GM19238 (cell line): ENCODE measurements at regions not wholly inside any gene's neighbourhood (a gene's known extent, or its start where the extent isn't known, plus 50 kb on each side); places are given as distances from the start of the nearest gene placed in this dataset.
"Not testable (repeated sequence)": the region's sequence is repeated elsewhere in the genome, so short reads cannot be mapped to it uniquely, and the experiment has no call there.

Experiments used
- DNase-seq: peaks from one replicate; pipeline ENCODE4 v3.0.0; 2011; ENCODE audit warnings: low spot score; ENCODE audit not compliant: insufficient read length

DNA sequence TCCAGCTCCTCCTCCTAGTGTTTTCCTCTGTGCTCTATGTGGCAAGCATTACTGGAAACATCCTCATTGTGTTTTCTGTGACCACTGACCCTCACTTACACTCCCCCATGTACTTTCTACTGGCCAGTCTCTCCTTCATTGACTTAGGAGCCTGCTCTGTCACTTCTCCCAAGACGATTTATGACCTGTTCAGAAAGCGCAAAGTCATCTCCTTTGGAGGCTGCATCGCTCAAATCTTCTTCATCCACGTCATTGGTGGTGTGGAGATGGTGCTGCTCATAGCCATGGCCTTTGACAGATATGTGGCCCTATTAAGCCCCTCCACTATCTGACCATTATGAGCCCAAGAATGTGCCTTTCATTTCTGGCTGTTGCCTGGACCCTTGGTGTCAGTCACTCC, 64.0 kb downstream of the OR4F15 start:
- not testable (repeated sequence) for DNase-seq

DNA sequence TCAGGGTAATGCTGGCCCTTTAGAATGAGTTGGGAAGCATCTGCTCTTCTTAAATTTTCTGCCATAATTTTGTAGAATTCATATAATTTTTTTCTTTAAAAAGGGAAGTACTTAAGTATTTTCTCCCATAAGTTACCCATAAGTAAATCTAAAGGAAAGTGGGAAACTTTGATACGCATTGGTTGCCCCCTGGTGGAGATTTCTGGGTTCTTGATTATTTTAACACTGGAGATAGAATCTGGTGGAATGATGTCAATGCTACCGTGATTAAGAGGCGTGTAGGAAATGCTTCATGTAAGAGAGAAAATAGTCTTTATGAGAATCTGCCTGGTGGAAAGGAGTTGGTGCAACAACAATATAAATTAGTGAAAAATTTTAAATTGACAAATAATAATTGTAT, 65.6 kb downstream of the OR4F15 start:
- not testable (repeated sequence) for DNase-seq

GRCh38 chr15:101912349-101913287, 100.6 kb downstream of the OR4F15 start:
- DNase-seq, result not testable (repeated sequence)

DNA sequence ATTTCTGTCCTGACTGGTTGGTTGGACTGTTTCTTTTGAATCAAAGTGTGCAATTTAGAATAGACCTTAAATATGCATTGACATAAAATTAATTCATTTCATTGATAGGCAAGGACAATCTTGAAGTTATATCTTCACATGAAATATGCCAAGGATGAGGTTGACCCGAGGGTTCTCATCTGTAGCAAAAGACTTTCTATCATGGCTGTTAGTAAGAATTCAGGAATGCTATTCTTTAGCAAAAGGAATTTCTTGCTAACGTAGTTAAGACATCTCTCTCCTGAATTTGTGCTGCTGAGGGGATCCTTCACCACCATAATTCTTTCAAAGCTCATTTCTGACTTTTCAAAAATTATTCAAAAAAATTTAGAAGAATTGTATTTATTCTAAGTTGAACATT, 112.6 kb downstream of the OR4F15 start:
- not testable (repeated sequence) for DNase-seq

DNA sequence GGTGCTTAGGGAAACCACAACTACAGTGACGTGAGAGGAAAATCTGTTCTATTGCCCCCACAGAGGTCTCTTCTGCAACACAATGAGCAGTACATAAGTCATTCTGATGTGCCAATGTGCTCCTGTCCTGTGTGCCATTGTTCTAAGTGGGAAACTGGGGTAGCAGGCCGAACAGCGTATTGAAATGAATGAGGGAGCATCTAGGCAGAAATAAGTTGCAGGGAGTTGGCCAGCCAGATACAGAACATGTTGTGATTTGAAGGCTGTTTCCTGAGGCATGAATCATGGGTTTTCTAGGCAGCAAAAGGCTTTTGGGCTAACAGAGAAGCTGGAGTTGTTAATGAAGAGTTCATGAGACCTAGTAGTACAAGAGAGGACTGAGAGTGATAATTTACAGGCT, 122.5 kb downstream of the OR4F15 start:
- not testable (repeated sequence) for DNase-seq

- not testable (repeated sequence) for DNase-seq
Measured at GRCh38 chr15:101937362-101937761, 125.4 kb downstream of the OR4F15 start.

- DNase-seq, result not testable (repeated sequence)
Measured at GRCh38 chr15:101938555-101938954, 126.6 kb downstream of the OR4F15 start.

DNA sequence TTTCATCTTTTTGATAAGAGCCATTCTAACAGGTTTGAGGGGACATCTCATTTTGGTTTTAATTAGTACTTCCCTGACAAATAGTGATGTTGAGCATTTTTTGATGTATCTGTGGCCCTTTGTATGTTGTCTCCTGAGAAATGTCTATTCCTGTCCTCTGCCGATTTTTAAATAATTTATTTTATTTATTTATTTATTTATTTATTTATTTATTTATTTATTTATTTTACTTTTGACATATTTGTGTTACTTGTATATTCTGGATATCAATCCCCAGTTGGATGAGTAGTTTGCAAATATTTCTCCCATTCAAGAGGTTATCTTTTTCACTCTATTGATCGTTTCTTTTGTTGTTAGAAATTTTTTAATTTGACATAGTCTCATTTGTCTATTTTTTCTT, 133.9 kb downstream of the OR4F15 start:
- DNase-seq, result not testable (repeated sequence)

DNA sequence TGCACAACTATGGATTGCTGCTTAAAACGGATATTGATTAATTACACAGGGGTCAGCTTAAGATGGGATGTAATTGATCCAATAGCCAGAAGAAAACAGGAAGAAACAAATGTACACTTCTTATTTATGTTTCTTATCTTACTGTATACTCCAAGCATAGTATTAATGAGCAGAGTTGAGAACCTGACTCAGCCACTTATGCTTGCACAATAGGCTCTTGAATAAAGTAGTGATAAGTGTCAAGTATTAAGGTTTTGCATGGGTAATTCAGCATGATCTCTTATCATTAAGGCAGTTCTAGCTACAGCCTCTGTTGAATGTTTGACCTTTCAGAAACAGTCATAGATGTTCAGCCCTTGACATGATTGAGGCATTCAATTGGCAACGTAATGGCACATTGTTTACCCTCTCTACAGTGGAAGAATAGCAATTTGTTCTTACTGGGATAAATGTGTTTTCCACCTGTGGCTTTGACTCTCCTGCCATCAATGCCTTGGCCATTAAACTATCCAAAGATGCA, 136.5 kb downstream of the OR4F15 start:
- DNase-seq, result not testable (repeated sequence)

- DNase-seq, result not testable (repeated sequence)
Measured at GRCh38 chr15:101949380-101950065, 137.5 kb downstream of the OR4F15 start.

GRCh38 chr15:101953993-101954392, 142.0 kb downstream of the OR4F15 start:
- DNase-seq, result not testable (repeated sequence)

GRCh38 chr15:101955840-101956239, 143.8 kb downstream of the OR4F15 start:
- not testable (repeated sequence) for DNase-seq

- not testable (repeated sequence) for DNase-seq
Measured at GRCh38 chr15:101958656-101959055, 146.7 kb downstream of the OR4F15 start.

- DNase-seq, result not testable (repeated sequence)
Measured at GRCh38 chr15:101961263-101961662, 149.3 kb downstream of the OR4F15 start.

DNA sequence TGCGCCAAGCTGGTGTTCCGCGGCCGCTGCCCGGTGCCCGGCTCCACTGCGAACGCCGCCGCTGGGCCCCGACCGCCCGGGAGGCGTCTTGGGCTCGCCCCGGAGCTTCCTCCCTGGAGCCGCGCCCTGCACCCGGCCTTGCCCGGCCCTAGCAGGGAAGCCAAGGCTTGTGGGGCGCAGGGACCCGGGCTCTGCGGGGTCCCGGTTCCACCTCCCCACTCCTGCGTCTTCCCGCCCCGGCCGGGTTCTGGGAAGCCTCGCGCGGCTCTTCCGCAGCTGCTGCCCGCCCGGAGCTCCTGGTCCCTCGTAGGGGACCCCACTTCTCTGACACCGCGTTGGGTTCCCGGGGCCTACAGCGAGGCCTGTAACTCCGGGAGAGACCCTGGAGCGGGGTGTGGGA, 149.8 kb downstream of the OR4F15 start:
- DNase-seq, result not testable (repeated sequence)

DNA sequence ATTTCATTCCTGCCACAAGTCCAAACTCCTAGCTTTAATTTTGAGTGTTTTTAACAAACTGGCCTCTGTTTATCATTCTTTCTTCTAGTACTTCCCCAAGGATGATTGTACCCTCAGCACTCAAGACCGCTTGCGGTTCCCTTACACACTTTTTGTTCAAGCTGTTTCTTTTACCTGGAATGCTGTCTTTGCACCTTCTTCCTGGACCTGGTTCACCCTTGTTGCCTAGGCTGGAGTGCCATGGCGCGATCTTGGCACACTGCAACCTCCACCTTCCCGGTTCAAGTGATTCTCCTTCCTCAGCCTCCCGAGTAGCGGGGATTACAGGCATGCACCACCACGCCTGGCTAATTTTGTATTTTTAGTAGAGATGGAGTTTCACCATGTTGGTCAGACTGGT, 151.7 kb downstream of the OR4F15 start:
- not testable (repeated sequence) for DNase-seq

- DNase-seq, result not testable (repeated sequence)
Measured at GRCh38 chr15:101965353-101965752, 153.4 kb downstream of the OR4F15 start.

GRCh38 chr15:101965860-101966259, 153.9 kb downstream of the OR4F15 start:
- DNase-seq, result not testable (repeated sequence)

- DNase-seq, result not testable (repeated sequence)
Measured at GRCh38 chr15:101967364-101967763, 155.4 kb downstream of the OR4F15 start.

GRCh38 chr15:101970605-101971004, 158.6 kb downstream of the OR4F15 start:
- DNase-seq, result not testable (repeated sequence)

DNA sequence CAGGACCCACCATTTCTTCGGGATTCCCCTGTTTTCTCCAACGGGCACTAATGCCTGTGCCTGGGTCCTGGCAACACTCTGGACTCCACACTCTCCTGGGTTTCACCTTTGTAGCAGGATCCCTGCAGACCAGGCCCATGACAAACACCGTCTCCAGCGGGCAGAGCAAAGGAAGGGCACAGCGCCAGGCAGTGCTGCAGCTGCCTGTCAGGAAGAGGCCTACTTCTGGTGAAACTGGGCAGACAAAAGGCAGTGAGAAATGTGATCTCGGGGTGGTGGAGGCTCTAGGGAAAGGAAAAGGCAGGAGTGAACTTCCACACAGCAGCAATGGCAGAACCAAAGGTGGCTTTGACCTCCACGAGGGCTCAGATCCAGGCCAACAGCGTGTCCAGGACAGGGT, 165.3 kb downstream of the OR4F15 start:
- not testable (repeated sequence) for DNase-seq
